ENCODE measurements at regions not wholly inside any gene's neighbourhood (a gene's known extent, or its start where the extent isn't known, plus 50 kb on each side); places are given as distances from the start of the nearest gene placed in this dataset.
A peak's percentile ranks its signal among the peaks of the same experiment; 100 is the strongest.

DNA sequence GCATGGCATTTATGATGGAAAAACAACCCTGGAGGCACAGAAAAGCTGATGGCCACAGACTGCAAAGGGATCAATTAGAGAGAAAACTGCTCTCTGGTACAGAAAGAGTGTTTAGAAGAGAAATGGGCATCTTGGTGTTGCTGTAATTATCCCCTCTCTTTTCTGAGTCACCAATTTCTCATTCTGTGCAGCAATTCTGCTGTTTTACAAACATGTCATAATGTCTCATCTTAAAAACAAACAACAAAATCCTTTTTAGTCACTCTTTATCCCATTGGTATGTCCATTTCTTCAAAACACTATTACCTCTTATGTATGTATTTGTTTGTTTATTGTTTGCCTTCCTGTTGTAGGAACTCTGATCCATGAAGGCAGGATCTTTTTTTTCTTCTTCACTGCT, 73.9 kb upstream of the HK2 start:
- Histone ChIP-seq H3K36me3 (ENCODE audit: control insufficient read depth, insufficient read depth, low read length) (no peaks in the 10 kb centered on the region), H3K4me1 (ENCODE audit: control insufficient read depth, insufficient read depth, low read length, poor library complexity, severe bottlenecking) (peaks cover 12% of the 10 kb centered on the region), H3K9me3 (ENCODE audit: control insufficient read depth, low read length) (peaks cover 2% of the 10 kb centered on the region), H3K27ac (ENCODE audit: low read depth, low read length, severe bottlenecking) (no peak overlapping the region), H3K4me3 (ENCODE audit: extremely low read depth, insufficient read depth, low read length, poor library complexity, severe bottlenecking) (no peak overlapping the region)

- Histone ChIP-seq H3K9me3 (ENCODE audit: control insufficient read depth, low read length) (peaks cover 2% of the 10 kb centered on the region), H3K4me1 (ENCODE audit: control insufficient read depth, insufficient read depth, low read length, poor library complexity, severe bottlenecking) (peaks cover 17% of the 10 kb centered on the region), H3K4me3 (ENCODE audit: extremely low read depth, insufficient read depth, low read length, poor library complexity, severe bottlenecking) (no peak overlapping the region), H3K27ac (ENCODE audit: low read depth, low read length, severe bottlenecking) (no peak overlapping the region), H3K36me3 (ENCODE audit: control insufficient read depth, insufficient read depth, low read length) (no peaks in the 10 kb centered on the region)
- WGBS, 2 experiments (ENCODE audit: insufficient coverage in 2 of 2), result 90 to 93% methylated on average over 2 to 4 of the region's 6 CpGs
These were observed 72.9 kb upstream of the HK2 start for GRCh38 chr2:74760875-74761630.

- no peak overlapping the region for H3K27ac ChIP-seq (ENCODE audit: low read depth, low read length, severe bottlenecking)
- H3K36me3 ChIP-seq (ENCODE audit: control insufficient read depth, insufficient read depth, low read length), result no peaks in the 10 kb centered on the region
- H3K9me3 ChIP-seq (ENCODE audit: control insufficient read depth, low read length), result no peaks in the 10 kb centered on the region
- 93% methylated on average over 2 of the region's 3 CpGs; no CpG with 5 or more reads in 1 of the 2 experiments for WGBS, 2 experiments (ENCODE audit: insufficient coverage in 2 of 2)
- peaks cover 25% of the 10 kb centered on the region for H3K4me1 ChIP-seq (ENCODE audit: control insufficient read depth, insufficient read depth, low read length, poor library complexity, severe bottlenecking)
- no peak overlapping the region for H3K4me3 ChIP-seq (ENCODE audit: extremely low read depth, insufficient read depth, low read length, poor library complexity, severe bottlenecking)
These were observed 71.1 kb upstream of the HK2 start for GRCh38 chr2:74762789-74763188.

DNA sequence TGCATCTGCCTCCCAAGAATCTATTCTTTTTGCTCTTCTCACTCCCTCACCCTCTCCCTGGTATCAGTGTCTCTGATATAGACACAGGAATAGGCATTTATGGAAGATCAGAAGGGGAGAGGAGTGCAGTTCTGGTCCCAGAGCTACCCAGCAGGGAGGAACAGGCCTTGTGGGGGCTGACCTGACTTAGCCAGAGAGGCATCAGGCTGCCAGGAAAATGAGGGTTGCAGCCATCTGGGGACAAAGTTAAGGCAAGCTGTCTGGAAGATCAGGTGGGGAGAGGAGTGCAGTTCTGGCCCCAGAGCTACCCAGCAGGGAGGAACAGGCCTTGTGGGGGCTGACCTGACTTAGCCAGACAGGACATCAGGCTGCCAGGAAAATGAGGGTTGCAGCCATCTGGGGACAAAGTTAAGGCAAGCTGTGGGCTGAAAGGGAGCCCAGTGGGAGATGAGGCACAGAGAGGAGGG, 69.9 kb upstream of the HK2 start:
- H3K4me1 ChIP-seq (ENCODE audit: control insufficient read depth, insufficient read depth, low read length, poor library complexity, severe bottlenecking), result peaks cover 36% of the 10 kb centered on the region
- H3K27ac ChIP-seq (ENCODE audit: low read depth, low read length, severe bottlenecking), result peak overlapping the region; percentile 55
- H3K9me3 ChIP-seq (ENCODE audit: control insufficient read depth, low read length), result no peaks in the 10 kb centered on the region
- no peak overlapping the region for H3K4me3 ChIP-seq (ENCODE audit: extremely low read depth, insufficient read depth, low read length, poor library complexity, severe bottlenecking)
- H3K36me3 ChIP-seq (ENCODE audit: control insufficient read depth, insufficient read depth, low read length), result no peaks in the 10 kb centered on the region

GRCh38 chr2:74764429-74765272, 69.3 kb upstream of the HK2 start:
- peaks cover 38% of the 10 kb centered on the region for H3K4me1 ChIP-seq (ENCODE audit: control insufficient read depth, insufficient read depth, low read length, poor library complexity, severe bottlenecking)
- no peaks in the 10 kb centered on the region for H3K36me3 ChIP-seq (ENCODE audit: control insufficient read depth, insufficient read depth, low read length)
- no peak overlapping the region for H3K4me3 ChIP-seq (ENCODE audit: extremely low read depth, insufficient read depth, low read length, poor library complexity, severe bottlenecking)
- peak overlapping the region; percentile 55 for H3K27ac ChIP-seq (ENCODE audit: low read depth, low read length, severe bottlenecking)
- H3K9me3 ChIP-seq (ENCODE audit: control insufficient read depth, low read length), result no peaks in the 10 kb centered on the region
- WGBS, 2 experiments (ENCODE audit: insufficient coverage in 2 of 2), result 89 to 92% methylated on average over 2 to 4 of the region's 5 CpGs

GRCh38 chr2:74766780-74767179, 67.1 kb upstream of the HK2 start:
- Histone ChIP-seq H3K4me1 (ENCODE audit: control insufficient read depth, insufficient read depth, low read length, poor library complexity, severe bottlenecking) (peaks cover 38% of the 10 kb centered on the region), H3K27ac (ENCODE audit: low read depth, low read length, severe bottlenecking) (no peak overlapping the region), H3K4me3 (ENCODE audit: extremely low read depth, insufficient read depth, low read length, poor library complexity, severe bottlenecking) (no peak overlapping the region), H3K9me3 (ENCODE audit: control insufficient read depth, low read length) (no peaks in the 10 kb centered on the region), H3K36me3 (ENCODE audit: control insufficient read depth, insufficient read depth, low read length) (no peaks in the 10 kb centered on the region)
- WGBS, 2 experiments (ENCODE audit: insufficient coverage in 2 of 2), result 80 to 100% methylated on average over 1 of the region's 3 CpGs

GRCh38 chr2:74767618-74768017, 66.3 kb upstream of the HK2 start:
- Histone ChIP-seq H3K36me3 (ENCODE audit: control insufficient read depth, insufficient read depth, low read length) (no peaks in the 10 kb centered on the region), H3K27ac (ENCODE audit: low read depth, low read length, severe bottlenecking) (no peak overlapping the region), H3K9me3 (ENCODE audit: control insufficient read depth, low read length) (no peaks in the 10 kb centered on the region), H3K4me1 (ENCODE audit: control insufficient read depth, insufficient read depth, low read length, poor library complexity, severe bottlenecking) (peaks cover 38% of the 10 kb centered on the region), H3K4me3 (ENCODE audit: extremely low read depth, insufficient read depth, low read length, poor library complexity, severe bottlenecking) (no peak overlapping the region)
- no CpG with 5 or more reads among the region's 2 CpGs for WGBS, 2 experiments (ENCODE audit: insufficient coverage in 2 of 2)

DNA sequence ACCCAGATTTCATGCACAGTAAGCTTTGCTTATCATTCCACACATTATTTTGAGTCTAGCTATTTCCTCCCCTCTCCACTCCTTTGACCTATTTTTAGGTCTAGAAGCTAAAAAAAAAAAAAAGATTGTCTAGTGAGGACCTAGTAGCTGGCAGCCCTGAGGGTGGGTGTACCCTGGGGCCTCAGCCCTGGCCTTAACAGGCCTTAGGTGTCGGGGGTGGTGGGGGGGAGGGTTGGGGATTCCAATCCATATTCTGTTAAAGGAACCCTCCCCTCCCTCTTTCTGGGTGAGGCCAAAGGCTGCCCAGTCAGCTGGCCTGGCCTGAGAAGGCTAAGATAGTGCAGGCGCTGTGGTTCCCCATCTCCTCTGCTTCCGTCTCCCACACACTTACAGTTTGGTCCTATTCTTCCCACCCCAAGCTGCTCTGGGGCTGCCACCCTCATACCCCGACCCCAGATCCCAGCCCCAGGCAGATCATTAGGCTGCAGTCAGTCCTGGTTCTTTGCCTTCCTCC, 65.5 kb upstream of the HK2 start:
- no peaks in the 10 kb centered on the region for H3K9me3 ChIP-seq (ENCODE audit: control insufficient read depth, low read length)
- H3K4me1 ChIP-seq (ENCODE audit: control insufficient read depth, insufficient read depth, low read length, poor library complexity, severe bottlenecking), result peaks cover 38% of the 10 kb centered on the region
- WGBS, 2 experiments (ENCODE audit: insufficient coverage in 2 of 2), result 87 to 89% methylated on average over 3 of the region's 4 CpGs
- no peak overlapping the region for H3K27ac ChIP-seq (ENCODE audit: low read depth, low read length, severe bottlenecking)
- no peaks in the 10 kb centered on the region for H3K36me3 ChIP-seq (ENCODE audit: control insufficient read depth, insufficient read depth, low read length)
- H3K4me3 ChIP-seq (ENCODE audit: extremely low read depth, insufficient read depth, low read length, poor library complexity, severe bottlenecking), result no peak overlapping the region

DNA sequence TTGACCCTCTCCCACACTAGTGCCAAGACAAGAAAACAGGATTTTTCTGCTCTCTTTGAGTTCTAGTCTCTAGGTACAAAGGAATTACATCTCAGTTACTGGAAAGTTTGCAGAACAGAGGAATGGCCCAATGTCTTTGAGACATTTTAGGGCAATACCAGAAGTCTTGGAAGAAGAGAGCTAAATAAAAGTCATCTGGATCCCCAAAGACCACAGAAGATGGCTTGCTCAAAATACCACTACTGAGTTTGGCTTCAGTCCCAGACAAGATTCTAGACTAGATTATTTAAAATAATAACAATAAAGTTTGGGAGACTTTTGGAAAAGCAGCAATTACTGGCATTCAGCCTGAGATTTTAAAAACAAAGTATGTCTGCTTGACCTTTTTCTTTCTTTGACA, 61.9 kb upstream of the HK2 start:
- H3K36me3 ChIP-seq (ENCODE audit: control insufficient read depth, insufficient read depth, low read length), result no peaks in the 10 kb centered on the region
- H3K27ac ChIP-seq (ENCODE audit: low read depth, low read length, severe bottlenecking), result no peak overlapping the region
- H3K9me3 ChIP-seq (ENCODE audit: control insufficient read depth, low read length), result no peaks in the 10 kb centered on the region
- H3K4me3 ChIP-seq (ENCODE audit: extremely low read depth, insufficient read depth, low read length, poor library complexity, severe bottlenecking), result no peak overlapping the region
- peaks cover 20% of the 10 kb centered on the region for H3K4me1 ChIP-seq (ENCODE audit: control insufficient read depth, insufficient read depth, low read length, poor library complexity, severe bottlenecking)

- Histone ChIP-seq H3K27ac (ENCODE audit: low read depth, low read length, severe bottlenecking) (no peak overlapping the region), H3K4me1 (ENCODE audit: control insufficient read depth, insufficient read depth, low read length, poor library complexity, severe bottlenecking) (peaks cover 11% of the 10 kb centered on the region), H3K36me3 (ENCODE audit: control insufficient read depth, insufficient read depth, low read length) (no peaks in the 10 kb centered on the region), H3K9me3 (ENCODE audit: control insufficient read depth, low read length) (no peaks in the 10 kb centered on the region), H3K4me3 (ENCODE audit: extremely low read depth, insufficient read depth, low read length, poor library complexity, severe bottlenecking) (no peak overlapping the region)
- WGBS, 2 experiments (ENCODE audit: insufficient coverage in 2 of 2), result 90 to 91% methylated on average over 6 of the region's 8 CpGs
These were observed 56.6 kb upstream of the HK2 start for GRCh38 chr2:74777161-74777900.
